EH (cell line): ENCODE measurements at regions not wholly inside any gene's neighbourhood (a gene's known extent, or its start where the extent isn't known, plus 50 kb on each side); places are given as distances from the start of the nearest gene placed in this dataset.
"Not testable (repeated sequence)": the region's sequence is repeated elsewhere in the genome, so short reads cannot be mapped to it uniquely, and the experiment has no call there.

ENCODE experiments used
- DNase-seq: peaks from one replicate; pipeline ENCODE4 v3.0.0-alpha.2; 2015; ENCODE audit warnings: low read depth

GRCh38 chr11:42840860-42841259 is 470.9 kb upstream of the API5 start:
- DNase-seq = no peak

GRCh38 chr11:42841556-42841955 is 470.2 kb upstream of the API5 start:
- no peak for DNase-seq

GRCh38 chr11:42849362-42849761 is 462.4 kb upstream of the API5 start:
- DNase-seq = no peak

GRCh38 chr11:42857344-42857743 is 454.5 kb upstream of the API5 start:
- no peak for DNase-seq

GRCh38 chr11:42870480-42870879 is 441.3 kb upstream of the API5 start:
- no peak for DNase-seq

GRCh38 chr11:42873800-42874405 is 437.9 kb upstream of the API5 start:
- not testable (repeated sequence) for DNase-seq

GRCh38 chr11:42881335-42881734 is 430.5 kb upstream of the API5 start:
- DNase-seq = not testable (repeated sequence)

GRCh38 chr11:42890773-42891172 is 421.0 kb upstream of the API5 start:
- no peak for DNase-seq

- DNase-seq = no peak
Measured at GRCh38 chr11:42901084-42901483, 410.7 kb upstream of the API5 start.

GRCh38 chr11:42906226-42906625 is 405.6 kb upstream of the API5 start:
- no peak for DNase-seq

- no peak for DNase-seq
Measured at GRCh38 chr11:42913731-42914130, 398.1 kb upstream of the API5 start.

- DNase-seq = no peak
Measured at GRCh38 chr11:42923651-42924050, 388.1 kb upstream of the API5 start.

GRCh38 chr11:42925916-42926315 is 385.9 kb upstream of the API5 start:
- DNase-seq = no peak

GRCh38 chr11:42947405-42947804 is 364.4 kb upstream of the API5 start:
- DNase-seq = no peak

- not testable (repeated sequence) for DNase-seq
Measured at GRCh38 chr11:42949738-42950376, 361.9 kb upstream of the API5 start.

- no peak for DNase-seq
Measured at GRCh38 chr11:42951266-42951665, 360.5 kb upstream of the API5 start.

- no peak for DNase-seq
Measured at GRCh38 chr11:42957831-42958230, 354.0 kb upstream of the API5 start.

- DNase-seq = no peak
Measured at GRCh38 chr11:42958635-42959034, 353.2 kb upstream of the API5 start.

GRCh38 chr11:42960521-42961088 is 351.2 kb upstream of the API5 start:
- no peak for DNase-seq

- no peak for DNase-seq
Measured at GRCh38 chr11:42967653-42968052, 344.1 kb upstream of the API5 start.

- no peak for DNase-seq
Measured at GRCh38 chr11:42972741-42973140, 339.1 kb upstream of the API5 start.

- DNase-seq = no peak
Measured at GRCh38 chr11:42974510-42975179, 337.2 kb upstream of the API5 start.

GRCh38 chr11:42975180-42975529 is 336.6 kb upstream of the API5 start:
- DNase-seq = no peak
